ENCODE measurements at regions not wholly inside any gene's neighbourhood (a gene's known extent, or its start where the extent isn't known, plus 50 kb on each side); places are given as distances from the start of the nearest gene placed in this dataset.
"Not testable (repeated sequence)": the region's sequence is repeated elsewhere in the genome, so short reads cannot be mapped to it uniquely, and the experiment has no call there.

GRCh38 chr12:131507094-131507493 lies 203.8 kb upstream of the SFSWAP start:
- Histone ChIP-seq H3K4me3 (ENCODE audit: low read depth, low read length) (no peak overlapping the region), H3K27me3 (ENCODE audit: control insufficient read depth, insufficient read depth, low read length) (no peaks in the 10 kb centered on the region), H3K9ac (ENCODE audit: low read depth, low read length) (no peak overlapping the region), H3K36me3 (ENCODE audit: control insufficient read depth, insufficient read depth, low read length) (no peaks in the 10 kb centered on the region), H3K9me3 (ENCODE audit: control insufficient read depth, insufficient read depth, low read length) (no peaks in the 10 kb centered on the region), H3K4me1 (ENCODE audit: control insufficient read depth, insufficient read depth, low read length) (peaks cover 7% of the 10 kb centered on the region; the same call in 1 of the 2 replicates), H3K27ac (ENCODE audit: low read depth, low read length) (no peak overlapping the region)

DNA sequence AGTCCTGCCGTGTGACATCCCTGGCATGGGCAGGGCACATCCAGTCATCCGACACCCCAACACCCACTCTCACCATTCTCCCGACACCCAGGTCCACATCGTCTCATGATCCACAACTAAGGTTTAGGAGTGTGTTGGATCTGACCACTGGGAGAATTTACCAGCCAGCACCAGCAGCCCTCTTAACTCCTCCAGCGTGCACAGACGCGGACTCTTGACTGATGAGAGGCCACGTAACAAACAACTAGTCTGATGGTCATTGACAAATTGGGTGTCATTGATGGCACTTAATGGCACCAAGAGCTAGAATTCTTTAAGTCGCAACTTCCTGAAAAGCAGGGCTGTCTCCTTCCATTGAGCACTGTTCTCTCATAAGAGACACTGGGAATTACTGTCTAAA lies 203.0 kb upstream of the SFSWAP start:
- no peaks in the 10 kb centered on the region for H3K9me3 ChIP-seq (ENCODE audit: control insufficient read depth, insufficient read depth, low read length)
- no peak overlapping the region for H3K27ac ChIP-seq (ENCODE audit: low read depth, low read length)
- no peaks in the 10 kb centered on the region for H3K36me3 ChIP-seq (ENCODE audit: control insufficient read depth, insufficient read depth, low read length)
- H3K9ac ChIP-seq (ENCODE audit: low read depth, low read length) = no peak overlapping the region
- no peak overlapping the region for H3K4me3 ChIP-seq (ENCODE audit: low read depth, low read length)
- no peaks in the 10 kb centered on the region for H3K27me3 ChIP-seq (ENCODE audit: control insufficient read depth, insufficient read depth, low read length)
- H3K4me1 ChIP-seq (ENCODE audit: control insufficient read depth, insufficient read depth, low read length) = peaks cover 7% of the 10 kb centered on the region; the same call in 1 of the 2 replicates

DNA sequence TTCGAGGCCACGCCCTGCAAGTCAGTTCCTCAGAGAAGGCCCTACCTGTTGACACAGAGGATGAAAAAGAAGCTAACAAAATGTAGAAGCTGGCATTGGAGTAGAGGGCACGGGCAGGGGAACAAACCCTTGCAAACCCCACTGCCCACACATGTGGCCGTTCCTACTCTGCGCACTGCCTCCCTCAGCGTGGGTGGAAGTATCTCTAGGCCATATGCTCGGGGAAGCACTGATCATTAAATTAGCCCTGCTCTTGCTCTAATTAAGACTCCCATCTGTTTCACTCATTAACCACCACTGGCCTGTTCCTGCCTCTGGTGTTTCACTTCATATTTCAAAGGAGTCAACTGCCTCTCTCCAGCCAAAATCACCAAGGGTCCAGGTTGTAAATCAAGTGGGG lies 201.2 kb upstream of the SFSWAP start:
- Histone ChIP-seq H3K4me1 (ENCODE audit: control insufficient read depth, insufficient read depth, low read length) (peaks cover 7% of the 10 kb centered on the region; the same call in 1 of the 2 replicates), H3K4me3 (ENCODE audit: low read depth, low read length) (no peak overlapping the region), H3K9me3 (ENCODE audit: control insufficient read depth, insufficient read depth, low read length) (no peaks in the 10 kb centered on the region), H3K27ac (ENCODE audit: low read depth, low read length) (no peak overlapping the region), H3K36me3 (ENCODE audit: control insufficient read depth, insufficient read depth, low read length) (no peaks in the 10 kb centered on the region), H3K27me3 (ENCODE audit: control insufficient read depth, insufficient read depth, low read length) (no peaks in the 10 kb centered on the region), H3K9ac (ENCODE audit: low read depth, low read length) (no peak overlapping the region)

DNA sequence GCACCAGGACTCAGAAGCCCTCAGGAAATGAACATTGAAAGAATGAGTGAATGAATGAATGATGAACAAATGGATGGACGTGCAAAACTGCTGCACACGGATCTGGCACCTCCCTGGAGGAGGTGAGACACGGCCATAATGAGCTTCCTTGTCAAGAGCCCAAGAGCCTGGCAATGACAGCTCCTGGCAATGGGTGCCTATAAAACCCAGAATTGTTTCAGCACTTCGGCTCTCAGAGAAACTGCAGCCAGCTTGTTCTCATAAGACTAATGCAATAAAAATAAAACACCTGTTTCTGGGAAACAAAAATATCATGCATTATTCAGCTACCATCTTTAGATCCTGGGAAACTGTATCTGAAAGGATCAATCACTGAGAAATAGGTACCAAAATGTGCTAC lies 200.5 kb upstream of the SFSWAP start:
- no peaks in the 10 kb centered on the region for H3K27me3 ChIP-seq (ENCODE audit: control insufficient read depth, insufficient read depth, low read length)
- no peaks in the 10 kb centered on the region for H3K9me3 ChIP-seq (ENCODE audit: control insufficient read depth, insufficient read depth, low read length)
- H3K27ac ChIP-seq (ENCODE audit: low read depth, low read length) = no peak overlapping the region
- H3K4me3 ChIP-seq (ENCODE audit: low read depth, low read length) = no peak overlapping the region
- no peak overlapping the region for H3K9ac ChIP-seq (ENCODE audit: low read depth, low read length)
- no peaks in the 10 kb centered on the region for H3K36me3 ChIP-seq (ENCODE audit: control insufficient read depth, insufficient read depth, low read length)
- H3K4me1 ChIP-seq (ENCODE audit: control insufficient read depth, insufficient read depth, low read length) = peaks cover 7% of the 10 kb centered on the region; the same call in 1 of the 2 replicates

DNA sequence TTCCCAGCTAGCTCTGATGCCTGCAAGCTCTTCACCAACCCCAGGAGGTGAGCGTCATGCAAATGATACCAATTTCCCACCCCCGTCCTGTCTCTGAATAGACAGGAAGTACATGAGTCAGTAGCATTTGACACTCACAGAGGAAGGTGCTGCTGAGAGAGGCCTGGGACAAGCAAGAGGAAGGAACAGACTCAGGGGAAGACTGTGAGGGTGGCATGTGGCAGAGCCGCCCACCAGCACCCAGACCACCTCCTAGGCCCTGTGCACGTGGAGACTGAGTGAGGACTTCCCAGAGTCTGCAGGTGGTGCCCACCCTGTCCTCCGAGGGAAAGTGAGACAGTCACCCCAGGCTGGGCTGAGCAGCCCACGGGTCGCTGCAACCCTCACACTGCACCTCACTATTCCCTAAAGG lies 199.5 kb upstream of the SFSWAP start:
- Histone ChIP-seq H3K27me3 (ENCODE audit: control insufficient read depth, insufficient read depth, low read length) (no peaks in the 10 kb centered on the region), H3K9me3 (ENCODE audit: control insufficient read depth, insufficient read depth, low read length) (no peaks in the 10 kb centered on the region), H3K9ac (ENCODE audit: low read depth, low read length) (no peak overlapping the region), H3K4me1 (ENCODE audit: control insufficient read depth, insufficient read depth, low read length) (peaks cover 7% of the 10 kb centered on the region; the same call in 1 of the 2 replicates), H3K36me3 (ENCODE audit: control insufficient read depth, insufficient read depth, low read length) (no peaks in the 10 kb centered on the region), H3K27ac (ENCODE audit: low read depth, low read length) (peak overlapping the region; percentile 50), H3K4me3 (ENCODE audit: low read depth, low read length) (no peak overlapping the region)

GRCh38 chr12:131511803-131512561 lies 198.9 kb upstream of the SFSWAP start:
- H3K27ac ChIP-seq (ENCODE audit: low read depth, low read length) = peak overlapping the region; percentile 49
- no peaks in the 10 kb centered on the region for H3K27me3 ChIP-seq (ENCODE audit: control insufficient read depth, insufficient read depth, low read length)
- H3K36me3 ChIP-seq (ENCODE audit: control insufficient read depth, insufficient read depth, low read length) = no peaks in the 10 kb centered on the region
- no peak overlapping the region for H3K9ac ChIP-seq (ENCODE audit: low read depth, low read length)
- H3K4me3 ChIP-seq (ENCODE audit: low read depth, low read length) = no peak overlapping the region
- H3K4me1 ChIP-seq (ENCODE audit: control insufficient read depth, insufficient read depth, low read length) = peaks cover 7% of the 10 kb centered on the region; the same call in 1 of the 2 replicates
- no peaks in the 10 kb centered on the region for H3K9me3 ChIP-seq (ENCODE audit: control insufficient read depth, insufficient read depth, low read length)

DNA sequence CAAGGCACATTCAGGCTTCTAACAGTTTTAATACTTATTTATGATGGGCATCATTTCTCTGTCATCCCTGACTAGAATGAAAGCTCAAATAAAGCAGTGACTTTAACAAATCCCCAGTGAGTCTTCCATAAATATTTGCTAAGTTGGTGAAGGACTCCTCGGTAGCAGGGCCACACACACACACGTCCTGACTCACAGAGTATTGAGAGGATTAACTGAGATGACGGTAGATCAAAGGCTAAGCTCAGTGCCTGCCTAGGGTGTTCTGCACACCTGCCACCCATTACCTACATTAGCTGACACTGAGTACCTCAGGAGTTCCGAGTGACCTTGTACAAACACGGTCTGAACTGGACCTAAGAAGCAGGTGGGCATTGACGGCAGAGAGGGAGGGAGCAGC lies 197.3 kb upstream of the SFSWAP start:
- Histone ChIP-seq H3K9ac (ENCODE audit: low read depth, low read length) (no peak overlapping the region), H3K4me1 (ENCODE audit: control insufficient read depth, insufficient read depth, low read length) (peaks cover 7% of the 10 kb centered on the region; the same call in 1 of the 2 replicates), H3K27ac (ENCODE audit: low read depth, low read length) (no peak overlapping the region), H3K9me3 (ENCODE audit: control insufficient read depth, insufficient read depth, low read length) (no peaks in the 10 kb centered on the region; the same call in 1 of the 2 replicates), H3K27me3 (ENCODE audit: control insufficient read depth, insufficient read depth, low read length) (no peaks in the 10 kb centered on the region), H3K4me3 (ENCODE audit: low read depth, low read length) (no peak overlapping the region), H3K36me3 (ENCODE audit: control insufficient read depth, insufficient read depth, low read length) (no peaks in the 10 kb centered on the region)

DNA sequence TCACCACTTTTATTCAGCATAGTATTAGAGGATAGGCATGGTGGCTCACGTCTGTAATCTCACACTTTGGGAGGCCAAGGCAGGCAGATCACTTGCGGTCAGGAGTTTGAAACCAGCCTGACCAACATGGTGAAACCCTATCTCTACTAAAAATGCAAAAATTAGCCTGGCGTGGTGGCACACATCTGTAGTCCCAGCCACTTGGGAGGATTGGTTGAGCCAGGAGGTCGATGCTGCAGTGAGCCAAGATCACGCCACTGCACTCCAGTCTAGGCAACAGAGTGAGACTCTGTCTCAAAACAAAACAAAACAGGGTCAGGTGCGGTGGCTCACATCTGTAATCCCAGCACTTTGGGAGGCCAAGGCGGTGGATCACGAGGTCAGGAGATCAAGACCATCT lies 190.3 kb upstream of the SFSWAP start:
- not testable (repeated sequence) for H3K9me3 ChIP-seq (ENCODE audit: control insufficient read depth, insufficient read depth, low read length); H3K27me3 ChIP-seq (ENCODE audit: control insufficient read depth, insufficient read depth, low read length); H3K4me1 ChIP-seq (ENCODE audit: control insufficient read depth, insufficient read depth, low read length); H3K9ac ChIP-seq (ENCODE audit: low read depth, low read length); H3K27ac ChIP-seq (ENCODE audit: low read depth, low read length); H3K36me3 ChIP-seq (ENCODE audit: control insufficient read depth, insufficient read depth, low read length); H3K4me3 ChIP-seq (ENCODE audit: low read depth, low read length)

GRCh38 chr12:131521326-131521725 lies 189.6 kb upstream of the SFSWAP start:
- H3K27ac ChIP-seq (ENCODE audit: low read depth, low read length) = no peak overlapping the region
- no peaks in the 10 kb centered on the region for H3K36me3 ChIP-seq (ENCODE audit: control insufficient read depth, insufficient read depth, low read length)
- H3K4me1 ChIP-seq (ENCODE audit: control insufficient read depth, insufficient read depth, low read length) = no peaks in the 10 kb centered on the region
- H3K9me3 ChIP-seq (ENCODE audit: control insufficient read depth, insufficient read depth, low read length) = no peaks in the 10 kb centered on the region; the same call in 1 of the 2 replicates
- H3K9ac ChIP-seq (ENCODE audit: low read depth, low read length) = no peak overlapping the region
- no peaks in the 10 kb centered on the region for H3K27me3 ChIP-seq (ENCODE audit: control insufficient read depth, insufficient read depth, low read length)
- no peak overlapping the region for H3K4me3 ChIP-seq (ENCODE audit: low read depth, low read length)

DNA sequence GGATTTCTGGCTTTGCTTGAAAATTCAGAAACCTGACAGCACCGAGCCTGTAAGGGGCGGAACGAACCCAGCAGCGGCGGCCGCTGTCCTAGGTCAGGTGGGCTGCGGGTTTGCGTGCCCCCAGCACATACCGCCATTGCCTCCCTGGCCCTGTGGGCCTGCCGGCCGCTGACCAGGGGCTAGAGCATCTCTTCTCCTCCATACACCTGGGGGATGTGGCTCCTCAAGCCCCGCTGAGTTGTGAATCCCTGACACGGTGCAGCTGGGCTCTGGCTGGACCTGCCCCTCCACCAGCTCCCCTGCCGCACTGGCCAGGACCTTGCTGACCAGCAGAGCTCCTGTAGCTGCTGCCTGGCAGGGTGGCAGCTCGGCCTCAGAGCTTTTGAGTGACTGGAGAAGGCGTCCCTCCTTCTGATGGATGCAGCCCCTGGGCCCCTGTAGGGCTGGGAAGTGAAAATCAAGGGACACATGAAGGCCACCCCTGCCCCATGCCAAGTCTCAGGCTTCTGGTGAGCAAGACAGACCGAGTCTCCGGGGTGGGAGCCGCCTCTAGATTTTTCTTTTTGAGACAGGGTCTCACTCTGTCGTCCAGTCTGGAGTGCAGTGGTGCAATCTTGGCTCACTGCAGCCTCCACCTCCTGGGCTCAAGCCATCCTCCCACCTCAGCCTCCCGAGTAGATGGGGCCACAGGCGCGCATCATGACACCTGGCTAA lies 184.9 kb upstream of the SFSWAP start:
- Histone ChIP-seq H3K27ac (ENCODE audit: low read depth, low read length) (no peak overlapping the region), H3K4me1 (ENCODE audit: control insufficient read depth, insufficient read depth, low read length) (no peaks in the 10 kb centered on the region), H3K4me3 (ENCODE audit: low read depth, low read length) (no peak overlapping the region), H3K27me3 (ENCODE audit: control insufficient read depth, insufficient read depth, low read length) (no peaks in the 10 kb centered on the region), H3K9me3 (ENCODE audit: control insufficient read depth, insufficient read depth, low read length) (no peaks in the 10 kb centered on the region), H3K36me3 (ENCODE audit: control insufficient read depth, insufficient read depth, low read length) (no peaks in the 10 kb centered on the region), H3K9ac (ENCODE audit: low read depth, low read length) (no peak overlapping the region)

GRCh38 chr12:131527092-131527491 lies 183.8 kb upstream of the SFSWAP start:
- H3K9ac ChIP-seq (ENCODE audit: low read depth, low read length) = no peak overlapping the region
- no peak overlapping the region for H3K27ac ChIP-seq (ENCODE audit: low read depth, low read length)
- no peaks in the 10 kb centered on the region for H3K4me1 ChIP-seq (ENCODE audit: control insufficient read depth, insufficient read depth, low read length)
- no peak overlapping the region for H3K4me3 ChIP-seq (ENCODE audit: low read depth, low read length)
- no peaks in the 10 kb centered on the region for H3K36me3 ChIP-seq (ENCODE audit: control insufficient read depth, insufficient read depth, low read length)
- no peaks in the 10 kb centered on the region for H3K27me3 ChIP-seq (ENCODE audit: control insufficient read depth, insufficient read depth, low read length)
- no peaks in the 10 kb centered on the region for H3K9me3 ChIP-seq (ENCODE audit: control insufficient read depth, insufficient read depth, low read length)

Measured in HUES48 (cell line).